Left lobe of liver (tissue), 2 donors: ENCODE measurements at regions not wholly inside any gene's neighbourhood (a gene's known extent, or its start where the extent isn't known, plus 50 kb on each side); places are given as distances from the start of the nearest gene placed in this dataset.
A peak's percentile ranks its signal among the peaks of the same experiment; 100 is the strongest.
"Not testable (repeated sequence)": the region's sequence is repeated elsewhere in the genome, so short reads cannot be mapped to it uniquely, and the experiment has no call there.

ENCODE experiments used
- ATAC-seq: fragments of 200-7000 bp; cut with Tn5 transposase; one replicate; pipeline ENCODE4 v1.9.1; 2020; ENCODE audit warnings: mild to moderate bottlenecking, moderate library complexity
- DNase-seq: peaks from one replicate; pipeline ENCODE4 v3.0.0-alpha.2; 2020; ENCODE audit warnings: low spot score
- donor health status: DM: no; HTN: no; CAD: no; lungs with moderate emphysema.
- donor health status: DM: no; HTN: yes; CAD: no.

DNA sequence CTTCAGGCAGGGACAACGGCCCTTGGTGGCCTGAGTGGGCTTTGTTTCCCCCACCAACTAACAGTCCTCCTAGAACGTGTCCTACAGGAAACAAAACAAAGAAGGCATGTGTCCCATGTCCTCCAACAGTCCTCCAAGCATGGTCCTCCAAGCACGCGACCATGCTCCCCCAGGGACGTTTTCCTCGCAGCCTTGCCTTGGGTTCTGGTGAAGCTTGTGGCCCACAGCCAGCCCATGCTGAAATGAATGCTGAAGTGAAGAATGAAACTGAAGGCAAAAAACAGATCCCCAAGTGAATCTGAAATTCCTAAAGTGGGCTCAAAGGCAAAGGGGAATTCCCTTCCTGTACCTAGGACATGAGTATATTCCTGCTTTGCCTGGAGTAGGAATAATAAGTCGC is 176.6 kb downstream of the JCAD start:
- DNase-seq, result no peak
- ATAC-seq, result no peak

DNA sequence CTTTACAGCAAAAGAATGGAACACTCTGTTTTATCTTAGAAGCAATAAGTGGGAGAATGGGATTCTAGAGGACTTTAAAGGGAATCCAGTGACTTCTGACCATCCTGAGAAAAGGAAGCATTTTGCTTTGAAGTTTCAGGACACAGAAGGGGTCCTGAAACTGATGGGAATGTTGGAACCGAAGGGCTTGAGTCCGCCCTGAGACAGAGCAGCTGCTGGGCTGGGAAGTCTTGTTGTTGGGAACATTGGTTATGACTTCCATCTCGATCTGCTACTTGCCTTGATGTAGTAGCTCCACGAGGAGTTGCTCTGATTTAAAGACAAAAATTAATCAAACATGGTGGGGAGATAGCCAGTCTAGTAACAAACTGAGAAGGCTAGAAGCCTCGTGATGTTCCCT is 177.6 kb downstream of the JCAD start:
- DNase-seq, result no peak
- no peak for ATAC-seq

DNA sequence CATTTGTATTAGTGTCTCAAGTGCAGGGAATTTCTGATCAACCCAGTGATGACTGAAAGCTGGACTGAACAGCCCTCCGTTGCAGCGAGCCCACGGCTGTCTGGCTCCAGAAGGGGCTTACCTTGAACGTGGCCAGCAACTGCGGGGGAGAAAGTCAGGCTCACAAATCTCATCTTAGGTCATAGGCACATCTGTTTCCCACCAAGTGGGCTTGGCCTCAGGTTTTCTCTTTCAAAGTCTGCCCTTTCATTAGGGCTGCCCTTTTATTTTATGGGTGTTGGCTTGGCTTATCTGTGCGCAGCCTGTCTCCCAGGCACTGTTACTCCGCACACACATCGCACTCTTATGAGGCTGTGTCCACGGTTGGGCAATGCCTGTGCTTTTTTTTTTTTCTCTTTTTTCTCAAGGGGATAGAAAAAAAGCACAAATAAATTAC is 178.0 kb downstream of the JCAD start:
- ATAC-seq (no peak), DNase-seq (no peak)

DNA sequence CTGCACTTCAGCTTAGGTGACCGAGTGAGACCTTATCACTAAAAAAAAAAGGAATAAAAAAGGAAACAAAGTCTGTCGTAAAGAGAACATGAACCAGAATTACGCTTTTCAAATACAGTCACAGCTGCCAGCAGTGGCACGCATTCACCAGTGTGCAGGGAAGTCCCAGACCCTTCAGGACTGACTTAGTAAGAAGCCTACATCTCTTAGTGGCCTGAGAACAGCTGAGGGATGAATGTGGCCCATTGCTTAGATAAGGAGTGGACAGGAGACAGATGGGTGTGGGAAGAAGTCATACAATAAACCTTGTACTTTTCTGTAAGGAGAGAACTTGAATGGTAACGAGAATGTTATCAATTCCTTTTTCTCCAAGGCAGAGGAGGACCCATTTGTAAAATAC is 178.5 kb downstream of the JCAD start:
- no peak for DNase-seq
- ATAC-seq, result no peak

DNA sequence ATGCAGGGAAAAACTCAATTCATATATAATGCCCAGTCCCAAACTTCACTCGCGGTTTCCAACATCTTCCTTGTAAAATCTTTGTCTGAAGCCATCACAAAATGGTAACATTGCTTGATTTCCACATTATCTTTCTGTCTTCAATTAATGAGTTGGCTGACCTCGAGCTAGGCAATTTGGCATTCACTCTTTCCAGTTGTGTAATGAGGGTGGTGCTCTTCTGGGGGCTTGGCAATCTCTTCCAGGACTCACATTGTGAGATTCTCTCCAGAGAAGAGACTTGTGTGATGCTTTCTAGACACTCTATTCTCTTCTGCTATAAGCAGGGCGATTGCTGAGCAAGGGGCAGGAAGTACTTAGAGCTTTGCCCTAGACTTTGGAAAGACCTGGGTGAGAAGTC is 179.5 kb downstream of the JCAD start:
- DNase-seq, result no peak
- ATAC-seq, result no peak

DNA sequence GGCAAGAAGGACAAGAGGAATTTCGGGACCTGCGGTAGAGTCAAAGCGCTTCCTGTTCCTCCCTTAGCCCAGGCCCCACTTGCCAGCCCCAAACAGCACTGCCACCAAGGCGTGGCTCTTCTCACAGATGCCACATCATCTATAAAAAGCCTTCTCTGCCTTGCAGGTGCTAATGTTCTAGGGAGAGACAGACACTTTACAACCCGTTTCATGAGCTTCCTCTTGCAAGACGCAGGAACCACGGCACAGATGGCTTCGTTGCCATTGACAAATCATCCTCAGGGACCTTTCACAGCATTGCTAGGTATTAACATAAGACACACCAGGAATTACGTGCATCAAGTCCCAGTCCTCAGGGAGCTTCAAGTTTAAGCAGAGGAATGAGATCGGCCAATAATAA is 180.9 kb downstream of the JCAD start:
- ATAC-seq (no peak), DNase-seq (no peak)

DNA sequence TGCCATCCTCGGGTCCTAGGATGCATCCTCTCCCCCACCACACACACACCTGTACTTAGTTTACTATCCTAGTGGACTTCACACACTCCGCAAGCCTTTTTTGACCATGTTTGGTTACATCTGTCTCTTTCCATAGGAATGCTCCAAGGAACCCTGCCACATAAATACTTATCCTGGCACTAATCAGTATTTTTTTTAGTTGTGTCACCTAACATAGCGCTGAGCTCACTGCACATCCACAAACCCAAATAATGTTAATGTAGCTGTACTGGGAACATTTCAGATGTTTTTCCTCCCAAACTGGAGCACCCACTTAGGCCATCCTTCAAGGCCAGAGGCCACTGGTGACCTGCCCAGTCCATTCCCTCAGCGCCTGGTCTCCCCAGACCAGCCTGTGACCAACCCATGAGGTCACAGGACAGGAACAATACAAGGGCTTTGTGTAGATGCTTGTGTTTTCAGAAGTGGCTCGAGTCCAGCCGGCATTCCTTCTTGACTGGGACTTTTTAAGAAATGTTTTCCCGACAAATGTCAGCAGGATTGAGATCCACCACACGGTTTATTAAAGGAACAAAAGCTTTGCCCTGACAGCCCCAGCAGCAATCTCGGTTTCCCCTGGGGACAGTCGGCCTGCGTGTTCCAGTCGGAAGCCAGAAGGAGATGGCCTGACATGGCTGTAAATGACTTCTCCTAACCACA is 181.4 kb downstream of the JCAD start:
- no peak for ATAC-seq
- no peak for DNase-seq

DNA sequence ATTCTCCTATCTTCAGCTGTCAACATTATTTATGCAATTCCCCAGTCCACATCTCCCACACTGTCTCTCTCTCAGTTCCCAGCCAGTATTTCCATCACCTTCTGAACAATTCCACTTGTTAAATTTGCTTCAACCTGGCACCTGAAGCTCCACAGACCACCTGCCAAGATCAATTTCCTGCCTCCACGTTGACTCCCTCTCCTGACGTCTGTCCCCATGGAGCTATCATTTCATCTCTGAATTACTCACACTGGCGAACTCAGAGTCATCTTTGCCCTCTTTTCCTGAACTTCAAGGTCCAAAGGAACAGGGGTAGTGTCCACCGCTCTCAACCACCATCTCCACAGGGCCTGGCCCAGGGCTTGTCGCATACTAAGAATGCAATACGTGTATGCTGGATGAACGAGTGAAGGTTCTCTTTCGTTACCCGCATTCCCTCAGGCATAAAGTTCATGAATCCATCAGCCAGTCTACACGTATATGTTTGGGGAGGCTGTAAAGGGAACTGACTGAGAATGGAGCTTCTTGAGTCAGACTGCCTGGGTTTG is 183.3 kb downstream of the JCAD start:
- ATAC-seq, result no peak
- no peak for DNase-seq

DNA sequence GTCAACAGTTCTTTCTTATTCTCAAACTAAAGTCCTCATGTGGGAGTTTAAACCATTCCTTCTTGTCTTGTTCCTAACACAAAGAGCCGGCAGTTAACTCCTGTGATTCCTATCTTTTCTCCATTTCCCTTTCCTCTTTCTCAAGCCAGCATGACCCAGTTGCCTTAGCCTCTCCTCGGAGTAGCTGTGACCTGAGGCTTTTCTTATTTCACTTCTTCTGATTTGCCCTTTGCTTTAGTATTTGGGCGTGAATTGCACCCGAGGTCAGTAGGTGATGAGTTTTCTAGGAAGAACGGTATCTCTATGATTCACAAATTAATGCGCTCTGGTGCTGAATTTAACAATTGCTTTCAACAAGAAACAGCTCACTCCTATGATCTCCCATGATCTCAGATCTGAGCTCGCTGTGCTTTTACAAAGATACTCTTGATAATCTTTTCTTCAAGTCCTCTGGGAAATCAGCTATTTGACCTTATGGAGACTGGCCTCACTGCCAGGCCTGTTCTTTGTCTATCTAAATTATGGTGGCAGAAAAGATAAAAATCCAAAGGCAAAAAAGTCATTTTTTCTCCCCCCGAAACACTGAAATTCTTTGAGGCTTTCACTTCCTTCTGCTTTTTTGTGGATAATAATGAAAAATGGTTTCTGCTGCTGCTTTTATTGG is 184.6 kb downstream of the JCAD start:
- DNase-seq (no peak), ATAC-seq (no peak)

DNA sequence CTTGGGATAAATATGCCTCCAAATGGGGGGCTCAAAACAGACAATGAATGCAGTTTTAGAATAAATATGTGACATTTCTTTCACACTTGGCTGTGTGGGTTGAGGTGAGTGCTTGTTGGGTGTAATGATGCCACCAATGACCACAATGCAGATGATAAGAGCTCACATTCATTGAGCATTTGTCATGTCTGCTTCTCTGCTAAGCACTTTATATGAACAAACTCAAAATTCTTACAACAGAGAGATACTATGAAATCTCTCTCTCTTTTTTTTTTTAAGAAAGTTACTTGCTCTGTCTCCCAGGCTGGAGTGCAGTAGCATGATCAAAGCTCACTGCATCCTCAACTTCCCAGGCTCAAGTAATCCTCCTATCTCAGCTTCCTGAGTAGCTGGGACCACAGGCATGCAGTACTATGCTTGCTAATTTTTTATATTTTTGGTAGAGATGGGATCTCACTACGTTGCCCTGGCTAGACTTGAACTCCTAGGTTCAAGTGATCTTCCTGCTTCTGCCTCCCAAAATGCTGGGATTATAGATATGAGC is 185.4 kb downstream of the JCAD start:
- DNase-seq (no peak), ATAC-seq (no peak)

DNA sequence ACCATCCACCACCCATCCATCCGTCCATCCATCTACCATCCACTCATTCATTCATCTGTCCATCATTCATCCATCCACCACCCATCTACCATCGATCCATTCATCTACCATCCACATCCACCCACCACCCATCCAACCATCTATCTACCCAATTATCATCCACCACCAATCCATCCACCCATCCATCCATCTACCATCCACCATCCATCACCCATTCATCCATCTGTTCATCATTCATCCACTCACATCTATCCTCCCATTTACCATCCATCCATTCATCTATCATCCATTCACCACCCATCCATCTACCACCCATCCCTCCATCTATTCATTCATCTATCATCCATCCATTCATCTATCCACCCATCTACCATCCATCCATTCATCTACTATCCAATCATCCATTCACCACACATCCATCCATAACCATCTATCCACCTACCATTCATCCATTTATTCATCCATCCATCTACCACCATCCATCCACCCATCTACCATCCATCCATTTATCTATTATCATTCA is 188.8 kb downstream of the JCAD start:
- DNase-seq, result no peak
- no peak for ATAC-seq

DNA sequence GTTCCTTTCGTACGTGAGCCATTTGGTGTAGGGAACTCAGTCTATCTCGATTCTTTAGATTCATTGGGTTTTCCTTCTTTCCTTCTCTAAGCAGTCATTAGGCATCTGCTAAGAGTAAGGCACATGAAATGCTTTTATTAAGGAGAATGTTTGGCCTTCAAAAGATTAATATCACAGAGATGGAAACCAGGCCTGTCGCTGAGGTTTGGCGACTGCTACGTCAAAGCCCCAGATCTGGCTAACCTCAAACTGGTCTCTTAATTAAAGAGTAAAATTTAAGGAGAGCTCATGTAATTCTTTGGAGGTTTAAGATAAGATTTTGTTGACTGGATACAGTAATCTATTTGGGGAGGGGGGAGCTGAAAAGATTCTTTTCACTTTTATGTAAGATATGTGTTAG is 189.8 kb downstream of the JCAD start:
- ATAC-seq (no peak), DNase-seq (no peak)

DNA sequence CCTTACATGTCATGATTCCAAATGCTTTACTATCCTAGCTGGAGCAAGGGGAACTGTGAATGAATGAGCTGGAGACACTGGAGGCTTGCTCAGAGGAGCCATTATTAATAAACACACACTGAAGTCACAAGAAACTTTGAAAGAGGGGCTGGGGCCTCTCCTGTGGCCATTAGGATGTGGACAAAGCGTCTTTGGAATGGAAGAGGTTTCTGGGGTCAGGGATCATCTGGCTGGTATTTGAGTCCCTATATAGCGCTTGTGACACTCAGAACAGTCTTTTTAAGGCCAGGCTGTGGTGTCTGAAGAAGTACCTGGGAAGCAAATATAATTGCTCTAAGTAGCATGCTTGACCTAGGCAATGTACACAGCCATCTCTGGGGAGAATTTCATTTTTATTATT is 193.0 kb downstream of the JCAD start:
- DNase-seq (no peak), ATAC-seq (no peak)

DNA sequence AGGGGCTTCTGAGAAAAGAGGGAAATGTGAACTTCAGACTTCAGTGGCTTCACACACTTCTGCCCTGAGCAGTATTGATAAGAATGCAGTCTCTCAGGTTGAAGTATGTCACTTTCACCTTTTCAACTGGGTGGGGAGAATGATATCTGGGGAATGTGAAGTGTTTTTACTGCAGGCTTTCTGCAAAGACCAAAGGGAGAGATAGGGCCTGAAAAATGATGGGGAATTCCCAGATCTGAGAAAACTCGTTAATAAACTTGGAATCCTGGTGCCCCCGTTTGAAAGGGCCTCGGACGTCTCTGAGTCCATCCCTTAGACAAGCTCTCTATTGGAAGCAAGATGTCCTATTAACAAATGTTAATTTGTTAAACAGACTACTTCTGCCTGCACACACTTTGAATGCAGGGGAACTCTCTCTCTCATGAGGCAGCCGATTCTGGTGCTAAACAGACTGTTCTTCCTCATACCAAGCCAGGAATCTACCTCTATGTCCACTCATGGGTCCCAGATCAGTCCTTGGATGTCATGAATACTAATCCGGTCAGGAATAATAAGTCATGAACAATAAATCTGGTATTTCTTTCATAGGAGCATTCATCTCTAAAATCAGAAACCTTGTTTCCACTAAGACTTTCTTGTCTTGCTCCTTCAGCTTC is 193.6 kb downstream of the JCAD start:
- DNase-seq, result no peak
- no peak for ATAC-seq

DNA sequence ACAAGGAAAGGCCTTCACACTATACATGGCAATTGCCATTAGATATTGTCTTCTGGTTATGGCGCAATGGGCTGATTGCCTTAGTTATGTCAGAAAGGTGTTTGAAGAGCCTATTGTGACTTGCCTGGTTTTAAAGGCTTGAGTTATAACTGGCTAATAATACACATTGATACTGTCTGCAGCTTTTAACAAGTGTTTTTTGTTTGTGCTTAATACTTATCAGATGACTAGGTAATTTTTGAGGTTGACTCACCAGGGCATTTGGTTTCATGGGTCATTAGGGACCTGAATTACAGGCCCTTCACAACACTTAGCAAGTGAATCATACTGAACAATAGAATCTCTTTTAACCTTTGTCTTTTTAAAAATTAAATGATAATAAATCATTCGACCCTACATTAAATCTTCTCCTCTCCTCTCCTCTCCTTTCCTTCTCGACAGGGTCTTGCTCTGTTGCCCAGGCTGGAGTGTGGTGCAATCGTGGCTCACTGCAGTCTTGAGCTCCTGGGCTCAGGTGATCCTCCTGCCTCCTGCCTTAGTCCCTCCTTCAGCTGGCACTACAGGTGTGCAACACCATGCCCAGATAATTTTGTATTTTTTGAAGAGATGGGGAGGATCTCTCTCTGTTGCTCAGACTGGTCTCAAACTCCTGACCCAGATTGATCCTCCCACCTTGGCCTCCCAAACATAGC is 196.3 kb downstream of the JCAD start:
- DNase-seq, result no peak
- ATAC-seq, result no peak

DNA sequence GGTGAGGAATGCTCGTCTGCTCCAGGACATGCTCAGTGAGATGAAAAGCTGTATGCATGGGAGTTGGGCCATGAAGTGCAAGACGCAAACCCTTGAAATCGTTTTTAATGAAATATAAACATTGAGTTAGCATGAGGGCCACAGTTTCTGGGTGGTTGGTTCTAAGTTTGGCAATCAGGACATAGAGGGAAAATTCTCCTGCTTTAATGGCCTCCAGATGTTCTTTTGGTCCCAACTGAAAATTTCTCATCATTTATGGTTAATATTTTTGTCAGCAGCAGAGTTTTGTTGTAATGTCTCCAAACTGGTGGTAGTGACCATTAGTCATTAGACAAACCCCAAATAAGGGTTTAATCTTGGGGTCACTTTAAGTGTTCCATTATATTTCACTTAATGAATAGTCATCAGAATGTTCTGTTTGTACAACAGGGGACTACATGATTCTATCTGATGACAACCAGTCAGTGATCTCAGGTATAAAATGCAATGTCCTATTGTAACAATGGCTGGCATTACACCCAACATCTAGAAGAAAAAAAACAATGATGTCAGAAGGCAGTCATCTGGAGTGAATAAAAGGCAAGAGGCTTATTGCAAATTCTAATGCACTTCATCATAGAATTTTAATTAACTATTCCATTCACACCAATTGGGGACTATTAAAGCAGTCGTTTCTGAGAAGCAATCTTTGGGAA is 197.4 kb downstream of the JCAD start:
- no peak for DNase-seq
- no peak for ATAC-seq

DNA sequence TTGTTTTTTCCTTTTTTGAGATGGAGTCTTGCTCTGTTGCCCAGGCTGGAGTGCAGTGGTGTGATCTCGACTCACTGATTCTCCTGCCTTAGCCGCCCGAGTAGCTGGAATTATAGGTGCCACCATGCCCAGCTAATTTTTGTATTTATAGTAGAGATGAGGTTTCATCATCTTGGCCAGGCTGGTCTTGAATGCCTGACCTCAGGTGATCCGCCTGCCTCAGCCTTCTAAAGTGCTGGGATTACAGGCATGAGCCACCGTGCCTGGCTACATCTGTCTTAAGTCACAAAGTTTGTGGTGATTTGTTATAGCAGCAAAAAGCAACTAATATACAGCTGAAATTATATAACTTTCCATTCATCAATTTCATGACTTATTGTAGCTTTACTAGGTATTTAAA is 198.2 kb downstream of the JCAD start:
- DNase-seq, ATAC-seq: not testable (repeated sequence)

DNA sequence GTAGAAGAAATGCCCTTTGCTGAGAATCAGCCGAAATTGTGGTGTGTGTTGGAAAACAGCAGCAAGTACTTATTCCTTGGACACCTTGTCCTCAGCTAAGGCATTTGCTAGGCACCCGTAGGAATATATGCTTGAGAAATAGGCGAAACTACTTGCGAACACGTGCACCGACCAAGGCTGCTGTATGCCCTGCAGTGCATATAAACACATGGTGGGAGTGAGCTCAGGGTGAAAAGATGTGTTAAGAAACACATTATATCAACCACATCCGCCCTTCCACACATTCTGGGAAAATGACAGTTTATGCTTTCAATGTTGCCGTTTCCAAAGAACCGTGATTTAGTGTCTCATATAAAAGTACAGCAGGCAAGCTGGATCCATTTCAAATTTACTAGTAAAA is 199.2 kb downstream of the JCAD start:
- no peak for DNase-seq
- no peak for ATAC-seq

DNA sequence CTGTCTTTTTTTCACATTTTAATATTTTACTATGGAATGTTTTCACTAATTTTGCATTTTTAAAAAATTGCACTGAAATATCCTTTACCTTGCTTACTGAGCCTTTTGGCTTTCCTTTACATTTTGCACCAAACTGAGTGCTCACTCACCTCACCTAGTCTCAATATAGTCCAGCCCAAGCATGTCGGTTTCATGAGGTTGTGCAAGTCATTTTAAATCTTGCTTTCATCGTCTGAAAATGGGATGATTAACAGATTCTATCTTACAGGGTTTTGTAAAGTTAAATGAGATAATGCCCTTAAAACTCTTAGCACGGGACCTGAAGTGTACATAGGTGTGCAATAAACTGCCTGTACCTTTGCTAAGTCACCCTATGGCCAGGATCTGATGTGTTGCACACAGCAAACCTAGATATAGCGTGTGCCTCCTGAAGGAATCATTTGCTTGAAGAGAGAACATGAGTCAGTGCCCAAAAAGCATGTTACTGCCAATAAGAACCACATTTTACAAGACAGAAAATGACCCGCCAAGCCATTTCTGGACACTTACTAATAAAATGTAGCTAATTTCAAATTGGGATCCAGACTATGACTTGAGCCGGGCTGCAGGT is 199.8 kb downstream of the JCAD start:
- no peak for DNase-seq
- no peak for ATAC-seq

DNA sequence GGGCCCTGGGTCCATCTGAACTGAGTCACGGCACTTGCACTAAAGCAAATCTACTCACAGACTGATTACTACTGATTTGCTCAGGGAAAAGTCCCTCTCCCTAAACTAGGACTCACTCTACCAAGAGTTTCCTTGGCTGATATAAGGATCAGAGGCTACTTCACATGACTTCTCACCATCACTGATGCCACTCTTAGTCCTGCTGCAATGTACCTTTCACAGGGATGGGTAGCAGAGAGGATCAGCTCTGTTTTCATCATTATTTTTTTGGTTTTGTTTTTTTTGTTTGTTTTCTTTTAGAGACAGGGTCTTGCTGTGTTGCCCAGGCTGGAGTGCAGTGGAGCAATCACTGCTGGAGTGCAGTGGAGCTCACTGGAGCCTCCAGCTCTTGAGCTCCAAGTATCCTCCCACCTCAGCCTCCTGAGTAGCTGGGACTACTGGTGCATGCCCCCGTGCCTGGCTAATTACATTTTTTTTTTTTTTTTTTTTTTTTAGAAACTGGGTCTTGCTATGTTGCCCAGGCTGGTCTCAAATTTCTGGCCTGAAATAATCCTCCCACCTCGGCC is 200.6 kb downstream of the JCAD start:
- peak; percentile 12 for ATAC-seq
- DNase-seq, result no peak
